Spleen (tissue), 11 donors: ENCODE measurements at regions not wholly inside any gene's neighbourhood (a gene's known extent, or its start where the extent isn't known, plus 50 kb on each side); places are given as distances from the start of the nearest gene placed in this dataset.
A peak's percentile ranks its signal among the peaks of the same experiment; 100 is the strongest.
"Not testable (repeated sequence)": the region's sequence is repeated elsewhere in the genome, so short reads cannot be mapped to it uniquely, and the experiment has no call there.

Experiments used
- DNase-seq: peaks from one replicate; pipeline ENCODE4 v3.0.0-alpha.2; 2020
- H3K27ac ChIP-seq, 8 donors: fragments of 200-600 bp; sonication (generic) in 7 of 8; 1 replicate in 4 of 8; 2 replicates in 4 of 8; pipeline versions ENCODE4 v1.5.0 to v1.8.0; 2016 to 2021; ENCODE audit warnings: inconsistent platforms in 4 of 8, mild to moderate bottlenecking in 4 of 8, moderate library complexity in 1 of 8
- H3K27me3 ChIP-seq, 7 donors: fragments of 200-600 bp; sonication (generic) in 6 of 7; replicated peaks in 1 of 7; 1 replicate in 4 of 7; 2 replicates in 3 of 7; pipeline versions ENCODE4 v1.5.0 to v1.8.0; 2016 to 2021; ENCODE audit warnings: inconsistent platforms in 3 of 7, mild to moderate bottlenecking in 1 of 7
- H3K36me3 ChIP-seq, 6 donors: fragments of 200-600 bp; sonication (generic) in 5 of 6; 1 replicate in 4 of 6; 2 replicates in 2 of 6; pipeline versions ENCODE4 v1.5.0 to v1.8.0; 2016 to 2021; ENCODE audit warnings: inconsistent platforms in 2 of 6
- H3K4me1 ChIP-seq, 6 donors: fragments of 200-600 bp; sonication (generic) in 5 of 6; 1 replicate in 3 of 6; 2 replicates in 3 of 6; pipeline versions ENCODE4 v1.5.0 to v1.8.0; 2016 to 2021; ENCODE audit warnings: inconsistent platforms in 3 of 6
- H3K4me3 ChIP-seq, 8 donors: fragments of 200-600 bp; sonication (generic) in 7 of 8; 1 replicate in 4 of 8; 2 replicates in 4 of 8; pipeline versions ENCODE4 v1.5.0 to v1.8.0; 2016 to 2021; ENCODE audit warnings: inconsistent platforms in 4 of 8, mild to moderate bottlenecking in 4 of 8, moderate library complexity in 2 of 8
- H3K9me3 ChIP-seq, 8 donors: fragments of 200-600 bp; sonication (generic) in 7 of 8; 1 replicate in 4 of 8; 2 replicates in 4 of 8; pipeline versions ENCODE4 v1.5.0 to v1.8.0; 2016 to 2021; ENCODE audit warnings: inconsistent platforms in 4 of 8
- POLR2A ChIP-seq, 3 donors: fragments of 450-650 bp; IDR thresholded peaks; one replicate each; pipeline ENCODE4 v1.5.1; 2017; ENCODE audit warnings: antibody characterized with exemption in 3 of 3, mild to moderate bottlenecking in 1 of 3
- POLR2AphosphoS5 ChIP-seq, 3 donors: sonication (generic); formaldehyde crosslinking; IDR thresholded peaks; one replicate each; pipeline ENCODE4 v1.5.1; 2017; ENCODE audit warnings: antibody characterized with exemption in 3 of 3
- WGBS, 5 donors: extraction: QIAGEN DNeasy Blood & Tissue Kit in 3 of 5; methylation state at CpG; one replicate each; pipeline versions ENCODE4 v1.1.5 to v1.1.7; 2013 to 2018; 5-methylcytosine and 5-hydroxymethylcytosine counted together
- intact Hi-C: fragments of 100-400 bp; cut with DNase I; formaldehyde crosslinking; loops from one replicate; pipeline ENCODE4 v1.15.0; 2023; ENCODE audit warnings: low total_unique reads
- TF ChIP-seq, protein P1 (sequence below), 11 experiments: fragments of 200-600 bp in 7 of 11; fragments of 450-650 bp in 4 of 11; sonication (generic) in 4 of 11; IDR thresholded peaks in 8 of 11; conservative IDR thresholded peaks in 3 of 11; 1 replicate in 7 of 11; 2 replicates in 4 of 11; pipeline versions ENCODE4 v1.4.0 to v1.8.0; 2016 to 2021; ENCODE audit warnings: antibody characterized with exemption in 11 of 11, inconsistent platforms in 4 of 11, mild to moderate bottlenecking in 1 of 11
- donor health status: healthy with polysubstance abuse.
- donor health status: DM: no; HTN: no; CAD: no; lungs with moderate emphysema.
- donor health status: DM: no; HTN: no; CAD: no.
- donor health status: Bipolar disorder and iron deficiency.
- donor health status: healthy.
- donor health status: DM: no; HTN: no; CAD: no.
- donor health status: DM: yes; HTN: yes; CAD: no.

DNA sequence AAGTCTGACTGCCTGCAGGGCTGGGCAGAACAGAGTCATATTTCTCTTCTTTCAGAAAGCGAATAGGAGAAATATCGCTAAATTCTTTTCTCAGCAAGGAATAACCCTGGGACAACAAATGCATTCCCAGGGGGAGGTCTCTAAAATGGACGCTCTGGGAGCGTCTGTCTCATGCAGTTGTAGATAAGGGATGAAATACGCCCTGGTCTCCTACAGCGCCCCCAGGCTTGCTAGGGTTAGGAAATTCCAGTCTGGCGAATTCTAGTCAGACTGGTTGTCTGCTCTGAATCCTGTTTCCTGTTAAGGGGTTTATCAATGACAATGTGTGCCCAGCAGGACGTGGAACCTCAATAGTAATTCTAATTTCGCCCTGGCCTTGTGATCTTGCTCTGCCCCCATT, 1214.1 kb downstream of the DIAPH3 start:
- intact Hi-C loops, result no loop called here
- H3K27me3 ChIP-seq, result no peaks in the 10 kb centered on the region
- no peaks in the 10 kb centered on the region for H3K4me1 ChIP-seq
- no peak overlapping the region for H3K4me3 ChIP-seq
- TF ChIP-seq POLR2AphosphoS5 (IDR thresholded peaks at IDR 0.05) (no peak), POLR2A (IDR thresholded peaks at IDR 0.05) (no peak)
- TF ChIP-seq, protein P1, sequence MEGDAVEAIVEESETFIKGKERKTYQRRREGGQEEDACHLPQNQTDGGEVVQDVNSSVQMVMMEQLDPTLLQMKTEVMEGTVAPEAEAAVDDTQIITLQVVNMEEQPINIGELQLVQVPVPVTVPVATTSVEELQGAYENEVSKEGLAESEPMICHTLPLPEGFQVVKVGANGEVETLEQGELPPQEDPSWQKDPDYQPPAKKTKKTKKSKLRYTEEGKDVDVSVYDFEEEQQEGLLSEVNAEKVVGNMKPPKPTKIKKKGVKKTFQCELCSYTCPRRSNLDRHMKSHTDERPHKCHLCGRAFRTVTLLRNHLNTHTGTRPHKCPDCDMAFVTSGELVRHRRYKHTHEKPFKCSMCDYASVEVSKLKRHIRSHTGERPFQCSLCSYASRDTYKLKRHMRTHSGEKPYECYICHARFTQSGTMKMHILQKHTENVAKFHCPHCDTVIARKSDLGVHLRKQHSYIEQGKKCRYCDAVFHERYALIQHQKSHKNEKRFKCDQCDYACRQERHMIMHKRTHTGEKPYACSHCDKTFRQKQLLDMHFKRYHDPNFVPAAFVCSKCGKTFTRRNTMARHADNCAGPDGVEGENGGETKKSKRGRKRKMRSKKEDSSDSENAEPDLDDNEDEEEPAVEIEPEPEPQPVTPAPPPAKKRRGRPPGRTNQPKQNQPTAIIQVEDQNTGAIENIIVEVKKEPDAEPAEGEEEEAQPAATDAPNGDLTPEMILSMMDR (IDR thresholded peaks at IDR 0.05 in 8 of 11, conservative IDR thresholded peaks at IDR 0.05 in 3 of 11), result no peak
- H3K27ac ChIP-seq, result no peak overlapping the region
- no peak for DNase-seq
- H3K36me3 ChIP-seq, result no peaks in the 10 kb centered on the region
- peaks cover 0 to 44% (median 30%) of the 10 kb centered on the region in 8 donors for H3K9me3 ChIP-seq
- 87 to 92% (median 89%) methylated on average over 9 of the region's 9 CpGs for WGBS, 5 donors

DNA sequence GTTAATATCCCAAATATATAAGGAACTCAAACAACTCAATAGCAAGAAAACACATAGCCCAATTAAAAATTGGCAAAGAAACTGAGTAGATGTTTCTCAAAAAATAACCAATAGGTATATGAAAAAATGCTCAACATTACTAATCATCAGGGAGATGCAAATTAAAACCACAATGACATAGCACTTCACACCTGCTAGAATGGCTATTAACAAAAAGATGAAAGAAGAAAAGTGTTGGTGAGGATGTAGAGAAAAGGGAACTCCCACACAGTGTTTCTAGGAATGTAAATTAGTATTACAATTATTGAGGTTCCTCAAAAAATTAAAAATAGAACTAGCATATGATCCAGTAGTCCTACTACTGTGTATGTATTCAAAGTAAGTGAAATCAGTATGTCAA, 1212.8 kb downstream of the DIAPH3 start:
- no peaks in the 10 kb centered on the region for H3K4me1 ChIP-seq
- peaks cover 0 to 44% (median 30%) of the 10 kb centered on the region in 8 donors for H3K9me3 ChIP-seq
- no peak overlapping the region for H3K27ac ChIP-seq
- no peak for DNase-seq
- H3K27me3 ChIP-seq, result no peaks in the 10 kb centered on the region
- no peaks in the 10 kb centered on the region for H3K36me3 ChIP-seq
- no peak overlapping the region for H3K4me3 ChIP-seq
- no peak for TF ChIP-seq POLR2AphosphoS5 (IDR thresholded peaks at IDR 0.05)
- TF ChIP-seq, protein P1 (IDR thresholded peaks at IDR 0.05 in 8 of 11, conservative IDR thresholded peaks at IDR 0.05 in 3 of 11), result no peak
- TF ChIP-seq POLR2A (IDR thresholded peaks at IDR 0.05), result no peak
- intact Hi-C loops, result no loop called here

DNA sequence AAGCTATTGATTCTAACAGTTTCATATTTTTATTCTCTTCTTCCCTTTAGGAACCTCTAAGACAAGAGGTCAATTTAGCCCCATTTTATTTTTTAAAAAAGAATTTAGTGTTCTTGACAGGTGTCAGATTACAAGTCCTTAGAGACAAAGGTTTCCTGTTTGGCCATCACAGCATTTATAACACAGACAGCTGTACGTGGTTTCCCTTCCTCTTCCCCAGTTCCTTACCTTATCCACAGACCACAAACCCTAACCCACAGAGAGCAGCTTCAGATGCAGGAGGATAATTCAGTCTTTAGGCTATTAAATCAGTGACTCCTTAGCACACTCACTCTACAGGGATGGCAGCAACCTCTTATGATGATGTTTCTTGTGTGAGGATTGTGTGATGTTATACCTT, 1210.1 kb downstream of the DIAPH3 start:
- no peak for DNase-seq
- peaks cover 0 to 33% (median 23%) of the 10 kb centered on the region in 8 donors for H3K9me3 ChIP-seq

DNA sequence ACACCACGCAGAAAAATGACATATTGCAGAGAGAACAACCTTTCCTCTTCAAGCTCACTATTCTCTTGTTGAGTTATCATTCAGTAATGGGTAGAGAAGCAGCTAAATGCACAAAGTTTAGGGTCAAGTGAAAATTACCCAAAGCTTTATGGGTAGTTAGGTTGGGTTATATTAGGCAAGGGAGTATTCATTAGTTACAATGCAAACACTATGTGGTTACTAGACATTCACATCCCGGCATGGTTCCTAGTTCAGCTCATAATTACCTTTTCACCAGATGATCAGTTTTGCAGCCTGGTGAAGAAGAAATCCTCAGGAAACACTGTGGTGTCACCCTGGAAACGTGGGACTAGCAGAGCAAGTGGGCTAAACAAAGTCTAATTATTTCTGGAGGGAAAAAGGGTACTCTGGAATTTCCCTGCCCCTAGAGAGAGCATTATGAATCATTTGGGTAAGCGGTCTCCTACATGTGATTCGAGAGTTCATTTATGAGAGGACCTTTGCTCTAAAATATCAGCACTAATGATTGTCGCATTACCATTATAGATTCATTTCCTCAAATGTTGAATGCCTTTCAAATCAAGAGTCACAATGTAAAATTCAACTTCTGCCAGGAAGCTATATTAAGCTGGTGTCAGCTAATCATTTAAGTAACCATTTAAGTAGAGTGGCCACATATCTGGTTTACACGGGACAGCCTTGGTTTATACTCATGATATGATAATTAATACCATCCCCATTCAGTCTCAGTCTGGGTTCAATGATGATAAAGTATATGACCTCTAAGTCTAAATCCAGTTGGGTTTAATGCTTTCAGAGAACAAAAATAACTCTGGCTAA, 1208.0 kb downstream of the DIAPH3 start:
- no peak for DNase-seq
- TF ChIP-seq POLR2A (IDR thresholded peaks at IDR 0.05) (no peak), POLR2AphosphoS5 (IDR thresholded peaks at IDR 0.05) (no peak)
- TF ChIP-seq, protein P1 (IDR thresholded peaks at IDR 0.05 in 8 of 11, conservative IDR thresholded peaks at IDR 0.05 in 3 of 11), result no peak
- H3K36me3 ChIP-seq, result no peaks in the 10 kb centered on the region
- peaks cover 0 to 11% (median 3%) of the 10 kb centered on the region in 8 donors for H3K9me3 ChIP-seq
- no peaks in the 10 kb centered on the region for H3K27me3 ChIP-seq
- H3K4me3 ChIP-seq, result no peak overlapping the region
- no peaks in the 10 kb centered on the region for H3K4me1 ChIP-seq
- 64 to 74% (median 72%) methylated on average over 7 of the region's 7 CpGs for WGBS, 5 donors
- no peak overlapping the region for H3K27ac ChIP-seq
- intact Hi-C loops, result no loop called here

More for the DNA sequence above, 1210.1 kb downstream of the DIAPH3 start:
- Histone ChIP-seq H3K27me3 (no peaks in the 10 kb centered on the region), H3K4me1 (no peaks in the 10 kb centered on the region), H3K27ac (no peak overlapping the region), H3K36me3 (no peaks in the 10 kb centered on the region), H3K4me3 (no peak overlapping the region)
- intact Hi-C loops, result no loop called here
- TF ChIP-seq POLR2A (IDR thresholded peaks at IDR 0.05) (no peak), POLR2AphosphoS5 (IDR thresholded peaks at IDR 0.05) (no peak)
- TF ChIP-seq, protein P1 (IDR thresholded peaks at IDR 0.05 in 8 of 11, conservative IDR thresholded peaks at IDR 0.05 in 3 of 11), result no peak
- 3 to 11% (median 5%) methylated on average over 1 of the region's 1 CpG for WGBS, 5 donors

DNA sequence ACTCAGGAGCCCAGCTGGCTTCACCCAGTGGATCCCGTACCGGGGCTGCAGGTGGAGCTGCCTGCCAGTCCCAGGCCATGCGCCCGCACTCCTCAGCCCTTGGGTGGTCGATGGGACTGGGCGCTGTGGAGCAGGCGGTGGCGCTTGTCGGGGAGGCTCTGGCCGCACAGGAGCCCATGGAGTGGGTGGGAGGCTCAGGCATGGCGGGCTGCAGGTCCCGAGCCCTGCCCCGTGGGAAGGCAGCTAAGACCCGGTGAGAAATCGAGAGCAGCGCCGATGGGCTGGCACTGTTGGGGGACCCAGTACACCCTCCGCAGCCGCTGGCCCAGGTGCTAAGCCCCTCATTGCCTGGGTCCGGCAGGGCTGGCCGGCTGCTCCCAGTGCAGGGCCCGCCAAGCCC, 1205.6 kb downstream of the DIAPH3 start:
- H3K27ac ChIP-seq, H3K4me3 ChIP-seq, H3K36me3 ChIP-seq, H3K4me1 ChIP-seq, intact Hi-C loops, H3K9me3 ChIP-seq, H3K27me3 ChIP-seq: not testable (repeated sequence)
- DNase-seq, result peak; percentile 56
- 94 to 97% (median 96%) methylated on average over 17 to 22 of the region's 22 CpGs for WGBS, 5 donors
